HG02840 (cell line): ENCODE measurements at regions not wholly inside any gene's neighbourhood (a gene's known extent, or its start where the extent isn't known, plus 50 kb on each side); places are given as distances from the start of the nearest gene placed in this dataset.
"Not testable (repeated sequence)": the region's sequence is repeated elsewhere in the genome, so short reads cannot be mapped to it uniquely, and the experiment has no call there.

Source experiments
- ATAC-seq: cut with Tn5 transposase; IDR thresholded peaks from one replicate; pipeline ENCODE4 v1.9.1; 2021; ENCODE audit warnings: mild to moderate bottlenecking, moderate library complexity, moderate number of reproducible peaks; ENCODE audit not compliant: unreplicated experiment, low FRiP score

GRCh38 chr1:220942278-220942677 lies 63.0 kb downstream of the HLX start:
- ATAC-seq, result no peak

- ATAC-seq, result not testable (repeated sequence)
These were observed 63.7 kb downstream of the HLX start for GRCh38 chr1:220942914-220943313.

GRCh38 chr1:220943319-220943996 lies 64.2 kb downstream of the HLX start:
- ATAC-seq, result no peak

GRCh38 chr1:220950576-220950975 lies 71.3 kb downstream of the HLX start:
- no peak for ATAC-seq

- no peak for ATAC-seq
These were observed 73.9 kb downstream of the HLX start for GRCh38 chr1:220952961-220953643.

GRCh38 chr1:220954321-220955075 lies 75.3 kb downstream of the HLX start:
- no peak for ATAC-seq

- ATAC-seq, result no peak
These were observed 75.9 kb downstream of the HLX start for GRCh38 chr1:220955116-220955515.

- ATAC-seq, result no peak
These were observed 77.4 kb downstream of the HLX start for GRCh38 chr1:220956501-220957232.

- no peak for ATAC-seq
These were observed 78.0 kb downstream of the HLX start for GRCh38 chr1:220957233-220957605.

GRCh38 chr1:220958234-220958633 lies 79.0 kb downstream of the HLX start:
- no peak for ATAC-seq

GRCh38 chr1:220962031-220962751 lies 82.9 kb downstream of the HLX start:
- ATAC-seq, result no peak

GRCh38 chr1:220966041-220966440 lies 86.8 kb downstream of the HLX start:
- no peak for ATAC-seq

GRCh38 chr1:220966473-220966872 lies 87.2 kb downstream of the HLX start:
- no peak for ATAC-seq

GRCh38 chr1:220966881-220967611 lies 87.8 kb downstream of the HLX start:
- ATAC-seq, result no peak

GRCh38 chr1:220967911-220968310 lies 88.7 kb downstream of the HLX start:
- no peak for ATAC-seq

- ATAC-seq, result not testable (repeated sequence)
These were observed 90.0 kb downstream of the HLX start for GRCh38 chr1:220969281-220969680.

GRCh38 chr1:220970311-220970710 lies 91.1 kb downstream of the HLX start:
- ATAC-seq, result no peak

- ATAC-seq, result no peak
These were observed 92.0 kb downstream of the HLX start for GRCh38 chr1:220971221-220971620.

- no peak for ATAC-seq
These were observed 95.2 kb downstream of the HLX start for GRCh38 chr1:220974431-220974830.

GRCh38 chr1:220976390-220976789 lies 97.1 kb downstream of the HLX start:
- no peak for ATAC-seq
